Germinal center (tissue), 1 donor: ENCODE measurements at regions not wholly inside any gene's neighbourhood (a gene's known extent, or its start where the extent isn't known, plus 50 kb on each side); places are given as distances from the start of the nearest gene placed in this dataset.
"Not testable (repeated sequence)": the region's sequence is repeated elsewhere in the genome, so short reads cannot be mapped to it uniquely, and the experiment has no call there.

Experiments
- DNase-seq: peaks from one replicate; pipeline ENCODE4 v3.0.0; 2012; ENCODE audit warnings: mixed read lengths, low spot score

DNA sequence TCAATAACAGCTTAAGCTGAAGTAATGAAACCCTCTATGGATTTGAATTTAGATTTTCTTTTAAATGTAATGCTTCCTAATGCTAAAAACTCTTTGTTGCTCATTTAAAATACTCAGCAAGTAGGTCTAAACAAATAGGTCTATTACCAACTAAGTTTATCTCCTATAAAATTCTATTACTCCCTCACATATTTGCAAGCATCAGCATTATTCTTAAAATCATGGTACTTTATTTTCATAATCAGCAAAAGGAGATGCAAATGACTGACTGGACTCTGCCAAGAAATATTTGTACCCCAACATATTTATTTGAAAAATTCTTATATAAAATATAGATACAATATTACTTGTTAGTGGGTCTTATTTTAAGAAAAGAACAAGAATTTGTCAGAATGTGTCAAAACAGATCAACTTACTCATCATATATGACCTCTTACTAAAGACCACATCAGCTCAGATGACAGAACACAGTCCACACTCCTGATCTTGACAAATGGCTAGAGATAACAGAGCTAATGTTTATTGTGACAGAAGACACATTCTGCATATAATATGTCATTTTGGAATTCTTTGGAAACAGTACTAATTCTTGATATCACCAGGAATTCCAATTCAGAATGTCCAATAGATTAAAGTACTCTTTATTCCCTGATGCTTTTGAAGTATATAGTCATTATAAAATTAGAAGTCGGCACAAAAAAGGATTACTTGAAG lies 704.6 kb upstream of the PCDH9 start:
- DNase-seq = no peak

GRCh38 chr13:67932991-67933390 lies 702.9 kb upstream of the PCDH9 start:
- no peak for DNase-seq

GRCh38 chr13:67917291-67917987 lies 687.3 kb upstream of the PCDH9 start:
- no peak for DNase-seq

DNA sequence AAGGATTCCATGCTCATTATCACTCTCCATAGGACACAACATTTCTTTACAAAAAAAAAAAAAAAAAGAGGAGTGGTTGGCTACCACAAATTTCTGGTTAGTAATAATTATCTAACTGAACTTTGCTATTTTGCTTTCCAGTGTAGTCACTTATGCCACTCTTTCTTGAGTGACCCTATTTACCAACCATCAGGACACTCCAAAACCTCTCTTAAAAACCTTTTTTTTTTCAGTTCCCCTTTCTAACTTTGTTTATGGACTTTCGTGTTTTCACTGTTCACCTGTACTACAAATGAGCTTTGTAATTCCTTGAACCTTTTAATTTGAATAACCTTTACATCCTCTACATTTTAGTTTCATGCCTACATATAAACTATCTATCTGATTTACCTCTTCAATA lies 686.5 kb upstream of the PCDH9 start:
- no peak for DNase-seq

DNA sequence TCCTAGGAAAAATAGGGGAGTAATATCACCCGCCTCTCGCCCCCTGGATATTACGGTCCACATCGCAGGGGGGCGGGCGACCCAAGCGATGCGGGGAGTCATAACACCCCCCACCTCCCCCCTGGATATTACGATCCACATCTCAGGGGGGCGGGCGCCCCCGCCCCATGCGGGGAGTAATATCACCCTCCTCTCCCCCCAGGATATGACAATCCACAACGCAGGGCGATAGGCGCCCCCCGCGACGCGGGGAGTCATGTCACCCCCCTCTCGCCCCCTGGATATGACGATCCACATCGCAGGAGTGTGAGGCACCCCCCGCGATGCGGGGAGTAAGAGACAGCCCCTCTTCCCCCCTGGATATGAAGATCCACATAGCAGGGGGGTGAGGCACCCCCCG lies 684.4 kb upstream of the PCDH9 start:
- DNase-seq = no peak

GRCh38 chr13:67902960-67903359 lies 672.8 kb upstream of the PCDH9 start:
- not testable (repeated sequence) for DNase-seq

GRCh38 chr13:67880916-67881315 lies 650.8 kb upstream of the PCDH9 start:
- no peak for DNase-seq

- no peak for DNase-seq
Observed at GRCh38 chr13:67878376-67878775, 648.2 kb upstream of the PCDH9 start.

DNA sequence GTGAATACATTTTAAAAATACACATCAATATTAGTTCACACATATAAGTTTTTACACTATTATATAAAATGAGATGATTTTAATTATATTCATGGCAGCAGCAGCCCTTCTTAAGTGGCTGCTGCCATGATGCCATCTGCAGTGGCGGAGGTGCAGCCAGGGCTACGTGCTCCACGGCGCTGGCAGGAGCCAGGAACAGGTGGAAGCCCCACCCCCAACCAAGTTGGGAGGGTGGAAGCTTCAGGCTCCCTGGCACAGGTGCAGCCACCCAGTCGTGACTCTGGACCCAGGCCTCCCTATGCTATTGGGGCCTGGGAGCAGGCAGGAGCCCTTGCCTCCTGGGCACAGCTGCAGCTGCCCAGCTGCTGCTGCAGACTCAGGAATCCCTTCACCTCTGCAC lies 646.9 kb upstream of the PCDH9 start:
- no peak for DNase-seq

- no peak for DNase-seq
Observed at GRCh38 chr13:67867206-67867605, 637.1 kb upstream of the PCDH9 start.

DNA sequence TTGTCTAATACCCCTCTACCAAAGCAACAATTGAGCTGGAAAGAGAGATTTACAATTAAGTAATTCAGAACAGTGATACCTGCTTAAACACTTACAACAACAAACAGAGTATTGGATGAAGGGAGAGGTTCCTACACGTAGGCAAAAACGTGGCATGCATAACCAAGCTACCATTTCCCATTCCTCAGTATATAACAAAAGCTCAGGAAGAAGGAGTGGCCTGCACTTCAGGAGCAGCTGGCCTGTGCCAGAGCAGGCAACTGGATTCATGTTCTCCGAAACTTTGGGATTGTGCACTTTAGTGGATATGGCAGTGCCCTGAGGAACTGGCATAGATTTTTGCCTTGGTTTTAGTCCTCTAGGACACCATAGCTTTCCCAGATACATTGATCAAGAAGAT lies 630.2 kb upstream of the PCDH9 start:
- DNase-seq = no peak

DNA sequence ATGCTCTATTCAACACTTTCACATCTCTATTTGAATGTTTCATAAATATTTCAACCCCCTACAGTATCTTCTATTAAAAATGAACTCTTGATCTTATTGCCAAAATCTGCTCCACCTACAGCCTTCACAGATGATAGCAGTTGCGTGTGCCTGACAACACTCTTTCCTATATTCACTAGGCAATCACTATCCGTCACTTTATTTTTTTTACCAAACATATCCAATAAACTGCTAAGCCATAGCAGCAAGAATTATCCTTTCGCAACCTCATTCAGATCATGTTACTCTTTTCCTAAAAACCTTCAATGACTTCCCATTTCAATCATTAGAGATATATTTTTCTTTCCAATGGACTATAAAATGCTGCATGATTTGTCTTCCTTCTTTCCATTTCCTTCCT lies 629.8 kb upstream of the PCDH9 start:
- no peak for DNase-seq

GRCh38 chr13:67857581-67858310 lies 627.6 kb upstream of the PCDH9 start:
- no peak for DNase-seq

DNA sequence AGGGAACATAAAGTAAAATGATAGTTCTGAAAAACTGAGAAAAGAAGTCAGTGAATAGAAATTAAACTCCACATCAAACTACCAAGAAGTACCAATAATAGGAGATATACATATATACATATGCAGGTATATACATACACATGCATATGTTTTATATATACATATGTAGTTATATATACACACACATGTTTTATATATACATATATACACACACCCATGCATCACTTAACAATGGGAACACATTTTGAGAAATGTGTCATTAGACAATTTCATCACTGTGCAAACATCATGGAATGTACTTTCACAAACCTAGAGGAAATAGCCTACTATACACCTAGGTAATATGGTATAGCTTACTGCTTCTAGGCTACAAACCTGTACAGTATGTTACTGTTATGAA lies 626.8 kb upstream of the PCDH9 start:
- DNase-seq = no peak

DNA sequence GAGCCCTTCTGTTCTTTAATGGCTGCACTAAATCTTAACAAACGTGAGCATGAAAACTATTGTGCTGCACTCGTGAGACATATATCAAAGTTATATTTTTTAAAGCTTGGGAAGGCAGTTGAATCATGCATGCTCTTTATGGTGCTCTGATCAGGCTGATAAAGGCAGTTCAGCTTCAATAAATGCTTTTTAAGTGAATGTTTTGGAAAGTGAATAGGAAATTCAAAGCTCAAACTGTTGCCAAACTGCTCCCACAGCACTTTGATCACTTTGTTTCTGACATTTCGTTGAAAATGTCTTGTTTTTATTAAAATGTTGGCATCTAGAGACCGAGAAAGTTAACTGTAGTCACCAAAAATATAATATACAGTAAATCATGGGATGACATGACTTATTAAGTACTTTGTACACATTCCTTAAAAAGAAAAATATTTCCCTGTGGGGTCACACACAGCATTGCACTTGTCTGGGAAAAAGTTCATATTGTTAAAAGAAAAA lies 625.7 kb upstream of the PCDH9 start:
- DNase-seq = no peak

GRCh38 chr13:67854990-67855389 lies 624.9 kb upstream of the PCDH9 start:
- DNase-seq = no peak

DNA sequence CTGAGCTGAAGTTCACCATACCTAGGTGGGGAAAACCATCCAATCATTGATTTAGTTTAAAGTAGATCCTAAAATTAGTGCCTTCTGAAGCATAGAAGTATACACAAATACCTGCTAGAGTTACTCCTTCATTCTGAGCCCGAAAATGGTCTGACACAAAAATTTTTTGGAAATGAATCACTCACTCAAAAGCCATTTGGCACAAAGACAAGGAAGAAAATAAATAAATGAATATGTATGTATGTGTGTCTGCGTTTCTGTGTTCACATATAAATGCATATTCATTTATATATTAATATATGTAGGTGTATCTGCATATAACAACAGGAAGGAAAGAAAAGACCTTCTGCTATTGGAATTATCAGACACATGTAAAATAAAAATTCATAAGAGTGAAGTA lies 614.4 kb upstream of the PCDH9 start:
- no peak for DNase-seq

DNA sequence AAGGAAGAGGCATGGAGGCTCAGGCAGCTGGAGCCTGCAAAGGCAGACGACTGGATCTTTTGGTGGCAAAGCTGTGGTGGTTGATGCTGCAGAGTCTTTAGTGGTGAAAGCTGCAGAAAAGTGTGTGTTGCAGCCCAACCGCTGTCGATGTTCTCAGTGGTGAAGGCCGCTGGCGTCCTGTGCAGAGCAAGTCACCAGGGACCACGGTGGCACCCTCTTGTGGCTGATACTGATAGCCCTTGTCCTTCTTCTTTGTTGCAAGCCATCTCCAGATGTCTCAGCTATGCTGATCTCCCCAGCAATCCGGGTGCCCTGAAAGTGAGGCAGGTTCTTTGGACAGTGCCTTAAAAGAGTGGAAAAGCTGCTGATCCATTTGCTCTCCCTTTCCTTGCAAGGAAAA lies 610.9 kb upstream of the PCDH9 start:
- DNase-seq = no peak

- DNase-seq = no peak
Observed at GRCh38 chr13:67833564-67833963, 603.4 kb upstream of the PCDH9 start.

DNA sequence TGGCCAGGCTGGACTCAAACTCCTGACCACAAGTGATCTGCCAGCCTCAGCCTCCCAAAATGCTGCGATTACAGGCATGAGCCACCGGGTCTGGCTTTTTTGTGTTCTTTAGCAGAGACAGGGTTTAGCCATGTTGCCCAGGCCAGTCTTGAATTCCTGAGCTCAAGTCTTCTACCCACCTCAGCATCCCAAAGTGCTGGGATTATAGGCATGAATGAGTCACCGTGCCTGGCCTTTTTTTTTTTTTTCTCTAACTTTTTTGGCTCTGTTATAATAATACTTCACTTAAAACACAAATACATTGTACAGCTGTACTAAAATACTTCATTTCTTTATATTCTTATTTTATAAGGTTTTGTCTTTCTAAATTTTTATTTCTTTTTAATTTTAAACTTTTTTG lies 599.5 kb upstream of the PCDH9 start:
- no peak for DNase-seq

GRCh38 chr13:67827992-67828391 lies 597.9 kb upstream of the PCDH9 start:
- no peak for DNase-seq

GRCh38 chr13:67821606-67822005 lies 591.5 kb upstream of the PCDH9 start:
- DNase-seq = no peak

DNA sequence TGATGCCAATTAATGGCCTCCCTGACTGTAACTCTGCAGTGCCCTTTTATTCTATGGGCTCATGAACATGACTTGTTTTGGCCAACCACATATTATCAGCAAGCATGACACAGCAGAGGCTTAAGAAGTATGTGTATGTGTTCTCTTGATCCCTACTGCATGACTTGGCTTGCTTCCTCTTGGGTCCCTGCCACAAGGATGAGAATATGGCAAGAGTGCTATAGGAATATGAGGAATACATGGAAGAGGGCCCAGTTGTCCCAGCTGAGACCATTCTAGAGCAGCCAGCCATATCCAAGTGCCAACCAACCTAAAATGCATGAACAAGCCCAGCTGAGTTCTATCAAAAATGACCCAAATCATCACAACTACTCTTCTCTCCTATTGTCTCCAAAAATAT lies 576.7 kb upstream of the PCDH9 start:
- DNase-seq = no peak
